GM23338 (cell line): ENCODE measurements at regions not wholly inside any gene's neighbourhood (a gene's known extent, or its start where the extent isn't known, plus 50 kb on each side); places are given as distances from the start of the nearest gene placed in this dataset.

ENCODE experiments used
- ATAC-seq: fragments of 200-7000 bp; cut with Tn5 transposase; 3 replicates; pipeline ENCODE4 v1.9.1; 2020
- DNase-seq: peaks from one replicate; pipeline ENCODE4 v3.0.0-alpha.2; 2015; ENCODE audit warnings: low spot score
- H2AFZ ChIP-seq: fragments of 200-600 bp; sonication (generic); 2 replicates; pipeline ENCODE4 v1.8.0; 2016; ENCODE audit warnings: antibody characterized with exemption, mild to moderate bottlenecking, moderate library complexity
- H3F3A ChIP-seq: fragments of 200-600 bp; sonication (generic); replicated peaks from 2 replicates; pipeline ENCODE4 v1.8.0; 2017; ENCODE audit warnings: antibody characterized with exemption, mixed run types, low read depth
- H3K27ac ChIP-seq: fragments of 200-600 bp; sonication (generic); 2 replicates; pipeline ENCODE4 v1.6.1; 2016; ENCODE audit warnings: low read depth
- H3K27me3 ChIP-seq: fragments of 200-600 bp; sonication (generic); 2 replicates; pipeline ENCODE4 v1.8.0; 2016; ENCODE audit warnings: mild to moderate bottlenecking, mixed run types, moderate library complexity; ENCODE audit not compliant: insufficient read depth
- H3K36me3 ChIP-seq: fragments of 200-600 bp; sonication (generic); 2 replicates; pipeline ENCODE4 v1.8.0; 2016; ENCODE audit warnings: mild to moderate bottlenecking; ENCODE audit not compliant: insufficient read depth
- H3K4me1 ChIP-seq: fragments of 200-600 bp; sonication (generic); 2 replicates; pipeline ENCODE4 v1.8.0; 2016; ENCODE audit warnings: mild to moderate bottlenecking, moderate library complexity; ENCODE audit not compliant: insufficient read depth
- H3K4me2 ChIP-seq: fragments of 200-600 bp; sonication (generic); 2 replicates; pipeline ENCODE4 v1.7.1; 2017; ENCODE audit warnings: mixed run types
- H3K4me3 ChIP-seq: fragments of 200-600 bp; sonication (generic); 2 replicates; pipeline ENCODE4 v1.6.1; 2016; ENCODE audit warnings: mixed run types
- H3K79me2 ChIP-seq: fragments of 200-600 bp; sonication (generic); replicated peaks from 2 replicates; pipeline ENCODE4 v1.8.0; 2017; ENCODE audit warnings: mild to moderate bottlenecking; ENCODE audit not compliant: insufficient read depth
- H3K9me2 ChIP-seq: fragments of 200-600 bp; sonication (generic); 2 replicates; pipeline ENCODE4 v1.8.0; 2017; ENCODE audit not compliant: insufficient read depth
- H4K20me1 ChIP-seq: fragments of 200-600 bp; sonication (generic); replicated peaks from 2 replicates; pipeline ENCODE4 v1.8.0; 2017; ENCODE audit warnings: mild to moderate bottlenecking; ENCODE audit not compliant: insufficient read depth
- H3K27ac Mint-ChIP-seq: 2 replicates; pipeline ENCODE4 v1.8.0; 2020; ENCODE audit warnings: inconsistent platforms, mild to moderate bottlenecking, moderate library complexity, mixed read lengths
- H3K27me3 Mint-ChIP-seq: 3 replicates; pipeline ENCODE4 v1.8.0; 2022; ENCODE audit warnings: low read depth, mild to moderate bottlenecking, moderate library complexity, mixed read lengths, inconsistent platforms; ENCODE audit not compliant: insufficient read depth, poor library complexity
- H3K36me3 Mint-ChIP-seq: 3 replicates; pipeline ENCODE4 v1.8.0; 2021; ENCODE audit warnings: low read depth, mild to moderate bottlenecking, inconsistent platforms, moderate library complexity, mixed read lengths
- H3K4me1 Mint-ChIP-seq: 3 replicates; pipeline ENCODE4 v1.8.0; 2020; ENCODE audit warnings: mild to moderate bottlenecking, inconsistent platforms, mixed read lengths
- H3K4me3 Mint-ChIP-seq: 3 replicates; pipeline ENCODE4 v1.8.0; 2021; ENCODE audit warnings: moderate library complexity, mild to moderate bottlenecking, inconsistent platforms, mixed read lengths
- H3K9me3 Mint-ChIP-seq: 3 replicates; pipeline ENCODE4 v1.8.0; 2020; ENCODE audit warnings: moderate library complexity, mild to moderate bottlenecking, inconsistent platforms, mixed read lengths
- CREB1 ChIP-seq: fragments of 250-450 bp; sonication (Bioruptor Pico); IDR thresholded peaks from 2 replicates; pipeline ENCODE4 v1.5.0; 2020; ENCODE audit warnings: low read depth, mild to moderate bottlenecking, moderate library complexity
- CTCF ChIP-seq, 2 experiments: fragments of 200-600 bp in 1 of 2; sonication (generic) in 1 of 2; conservative IDR thresholded peaks; 2 replicates each; pipeline versions ENCODE4 v1.5.1 to v1.6.1; 2016 to 2017; ENCODE audit warnings: antibody characterized with exemption in 2 of 2, low read depth in 2 of 2, mild to moderate bottlenecking in 2 of 2, moderate library complexity in 1 of 2
- ETS1 ChIP-seq: IDR thresholded peaks from 2 replicates; pipeline ENCODE4 v1.6.1; 2016; ENCODE audit warnings: antibody characterized with exemption
- EZH2phosphoT487 ChIP-seq: fragments of 200-600 bp; sonication (generic); IDR thresholded peaks from one replicate; pipeline ENCODE4 v1.8.1; 2018; ENCODE audit warnings: antibody characterized with exemption; ENCODE audit not compliant: unreplicated experiment
- JUNB ChIP-seq: IDR thresholded peaks from one replicate; pipeline ENCODE4 v1.6.1; 2016; ENCODE audit warnings: antibody characterized with exemption; ENCODE audit not compliant: unreplicated experiment
- POLR2AphosphoS5 ChIP-seq: IDR thresholded peaks from 2 replicates; pipeline ENCODE4 v1.6.1; 2016; ENCODE audit warnings: antibody characterized with exemption, low read depth
- REST ChIP-seq: IDR thresholded peaks from one replicate; pipeline ENCODE4 v1.6.1; 2018; ENCODE audit warnings: antibody characterized with exemption; ENCODE audit not compliant: unreplicated experiment
- ZNF114 ChIP-seq: fragments of 250-450 bp; sonication (Bioruptor Pico); IDR thresholded peaks from 2 replicates; pipeline ENCODE4 v1.5.0; 2020; ENCODE audit warnings: mild to moderate bottlenecking, moderate library complexity
- ZNF462 ChIP-seq: fragments of 250-450 bp; sonication (Bioruptor Pico); IDR thresholded peaks from 2 replicates; pipeline ENCODE4 v1.5.0; 2020; ENCODE audit warnings: mild to moderate bottlenecking, moderate library complexity

GRCh38 chr9:102482776-102483175 is 512.4 kb upstream of the CYLC2 start:
- Histone ChIP-seq H3K4me3 (no peak overlapping the region), H3K9me2 (no peaks in the 10 kb centered on the region), H2AFZ (no peak overlapping the region), H4K20me1 (no peaks in the 10 kb centered on the region), H3K4me1 (no peaks in the 10 kb centered on the region), H3K27ac (no peak overlapping the region), H3K36me3 (no peaks in the 10 kb centered on the region), H3F3A (no peaks in the 10 kb centered on the region), H3K79me2 (no peaks in the 10 kb centered on the region), H3K4me2 (no peak overlapping the region), H3K27me3 (no peaks in the 10 kb centered on the region)
- DNase-seq (no peak), ATAC-seq (no peak)
- H3K4me3 Mint-ChIP-seq = no peak overlapping the region
- H3K36me3 Mint-ChIP-seq = peaks cover 18% of the 10 kb centered on the region
- H3K27me3 Mint-ChIP-seq = no peaks in the 10 kb centered on the region
- TF ChIP-seq EZH2phosphoT487 = no peak
- TF ChIP-seq ETS1 = no peak
- TF ChIP-seq CREB1 (CRISPR knock-in tag) = no peak
- TF ChIP-seq JUNB = no peak
- no peak for TF ChIP-seq ZNF462
- TF ChIP-seq CTCF (conservative IDR thresholded peaks at IDR 0.05; ENCODE audit: low read depth in 2 of 2) = no peak
- no peak for TF ChIP-seq POLR2AphosphoS5
- TF ChIP-seq REST = no peak
- TF ChIP-seq ZNF114 (CRISPR knock-in tag) = no peak
- H3K9me3 Mint-ChIP-seq = peaks cover 83% of the 10 kb centered on the region
- no peak overlapping the region for H3K27ac Mint-ChIP-seq
- H3K4me1 Mint-ChIP-seq = no peaks in the 10 kb centered on the region
